H1 (cell line): ENCODE measurements at regions not wholly inside any gene's neighbourhood (a gene's known extent, or its start where the extent isn't known, plus 50 kb on each side); places are given as distances from the start of the nearest gene placed in this dataset.

Experiments used
- CTCF ChIA-PET: fragments of 300-600 bp; sonication (Branson Sonifier 250); formaldehyde crosslinking; loops from one replicate; lab custom pipeline; 2021; ENCODE audit not compliant: partially characterized antibody; lab: Charles Lee
- POLR2A ChIA-PET: fragments of 300-600 bp; sonication (Branson Sonifier 250); formaldehyde crosslinking; loops from one replicate; lab custom pipeline; 2021; ENCODE audit warnings: inconsistent platforms; ENCODE audit not compliant: partially characterized antibody; lab: Charles Lee
- DNase-seq, 2 experiments: peaks; one replicate each; pipeline versions ENCODE4 v3.0.0 to v3.0.0-alpha.2; 2010 to 2022; ENCODE audit warnings: low spot score in 2 of 2, low read depth in 1 of 2, mixed read lengths in 1 of 2
- FAIRE-seq: peaks from 2 replicates; lab custom pipeline; 2011; peaks lifted over from hg19 to GRCh38; lab: Jason Lieb, UNC
- H2AFZ ChIP-seq: 2 replicates; pipeline ENCODE4 v1.8.1; 2012; ENCODE audit warnings: low read length, inconsistent platforms
- H2AK5ac ChIP-seq: 2 replicates; pipeline ENCODE4 v1.6.1; 2013; ENCODE audit warnings: low read depth, low read length
- H2BK120ac ChIP-seq: replicated peaks from 2 replicates; pipeline ENCODE3; 2013; ENCODE audit warnings: low read depth, low read length, inconsistent platforms
- H2BK12ac ChIP-seq: 2 replicates; pipeline ENCODE4 v1.6.1; 2013; ENCODE audit warnings: low read depth, low read length
- H2BK15ac ChIP-seq: 2 replicates; pipeline ENCODE4 v1.6.1; 2013; ENCODE audit warnings: low read length
- H2BK20ac ChIP-seq: 2 replicates; pipeline ENCODE4 v1.6.1; 2013; ENCODE audit warnings: low read length
- H2BK5ac ChIP-seq: 2 replicates; pipeline ENCODE4 v1.6.1; 2013; ENCODE audit warnings: low read depth, low read length
- H3K14ac ChIP-seq: 2 replicates; pipeline ENCODE4 v1.6.1; 2013; ENCODE audit warnings: inconsistent platforms; ENCODE audit not compliant: insufficient read length
- H3K18ac ChIP-seq: 2 replicates; pipeline ENCODE4 v1.6.1; 2013; ENCODE audit warnings: low read length; ENCODE audit errors: extremely low read depth
- H3K23ac ChIP-seq: 2 replicates; pipeline ENCODE4 v1.6.1; 2013; ENCODE audit warnings: inconsistent platforms; ENCODE audit not compliant: insufficient read length
- H3K23me2 ChIP-seq: 2 replicates; pipeline ENCODE4 v1.6.1; 2013; ENCODE audit warnings: low read depth, low read length
- H3K27ac ChIP-seq: 2 replicates; pipeline ENCODE4 v1.6.1; 2011; ENCODE audit warnings: low read depth, low read length, inconsistent platforms
- H3K27me3 ChIP-seq, 4 experiments: replicated peaks in 1 of 4; 1 replicate in 1 of 4; 2 replicates in 3 of 4; pipeline versions ENCODE4 v1.6.1 to v1.8.1; 2011 to 2013; ENCODE audit warnings: low read length in 3 of 4, mild to moderate bottlenecking in 3 of 4, inconsistent platforms in 2 of 4, mixed read lengths in 2 of 4, moderate library complexity in 1 of 4; ENCODE audit not compliant: control insufficient read depth in 3 of 4, insufficient read depth in 3 of 4; ENCODE audit errors: extremely low read depth in 1 of 4
- H3K36me3 ChIP-seq, 4 experiments: 2 replicates each; pipeline versions ENCODE4 v1.6.1 to v1.8.1; 2011 to 2013; ENCODE audit warnings: mild to moderate bottlenecking in 4 of 4, low read length in 3 of 4, moderate library complexity in 2 of 4, control low read depth in 1 of 4, inconsistent platforms in 1 of 4; ENCODE audit not compliant: insufficient read depth in 4 of 4, control insufficient read depth in 2 of 4
- H3K4ac ChIP-seq: replicated peaks from 2 replicates; pipeline ENCODE3; 2013; ENCODE audit warnings: low read length, low read depth, mixed read lengths, inconsistent platforms; ENCODE audit not compliant: insufficient read length
- H3K4me1 ChIP-seq, 4 experiments: replicated peaks in 1 of 4; 1 replicate in 1 of 4; 2 replicates in 3 of 4; pipeline versions ENCODE4 v1.6.1 to v1.8.1; 2011 to 2013; ENCODE audit warnings: low read length in 3 of 4, inconsistent platforms in 2 of 4, mixed read lengths in 1 of 4; ENCODE audit not compliant: insufficient read depth in 4 of 4, control insufficient read depth in 3 of 4
- H3K4me2 ChIP-seq, 2 experiments: 2 replicates each; pipeline versions ENCODE4 v1.6.1 to v1.8.1; 2011 to 2013; ENCODE audit warnings: low read depth in 2 of 2, low read length in 2 of 2, control low read depth in 1 of 2, inconsistent platforms in 1 of 2, mild to moderate bottlenecking in 1 of 2; ENCODE audit not compliant: insufficient read depth in 1 of 2
- H3K4me3 ChIP-seq, 4 experiments: fragments of 200-600, 300-600 bp in 1 of 4; sonication (generic), shearing (Covaris generic), sonication (Bioruptor Twin) in 1 of 4; 2 replicates each; pipeline versions ENCODE4 v1.5.1 to v1.8.1; 2011 to 2016; ENCODE audit warnings: low read length in 4 of 4, low read depth in 3 of 4, control low read depth in 2 of 4, inconsistent platforms in 2 of 4, mild to moderate bottlenecking in 2 of 4, mixed read lengths in 1 of 4, moderate library complexity in 1 of 4; ENCODE audit not compliant: insufficient read depth in 2 of 4; ENCODE audit errors: extremely low read depth in 1 of 4
- H3K56ac ChIP-seq: replicated peaks from 2 replicates; pipeline ENCODE3; 2013; ENCODE audit warnings: low read depth, mild to moderate bottlenecking, mixed read lengths, low read length, inconsistent platforms; ENCODE audit not compliant: insufficient read length
- H3K79me1 ChIP-seq: 2 replicates; pipeline ENCODE4 v1.6.1; 2013; ENCODE audit warnings: low read depth, low read length, control low read depth
- H3K79me2 ChIP-seq, 2 experiments: 2 replicates each; pipeline versions ENCODE4 v1.6.1 to v1.8.1; 2012 to 2013; ENCODE audit warnings: low read length in 2 of 2, mild to moderate bottlenecking in 2 of 2, inconsistent platforms in 1 of 2; ENCODE audit not compliant: insufficient read depth in 2 of 2, control insufficient read depth in 1 of 2
- H3K9ac ChIP-seq, 4 experiments: replicated peaks in 1 of 4; 1 replicate in 1 of 4; 2 replicates in 3 of 4; pipeline versions ENCODE4 v1.6.1 to v1.8.1; 2011 to 2013; ENCODE audit warnings: low read depth in 3 of 4, low read length in 3 of 4, control low read depth in 2 of 4, mild to moderate bottlenecking in 2 of 4, moderate library complexity in 2 of 4, inconsistent platforms in 1 of 4; ENCODE audit errors: extremely low read depth in 1 of 4
- H3K9me3 ChIP-seq, 2 experiments: 2 replicates each; pipeline versions ENCODE4 v1.6.1 to v1.8.1; 2012 to 2013; ENCODE audit warnings: mild to moderate bottlenecking in 2 of 2, moderate library complexity in 2 of 2, control low read depth in 1 of 2, inconsistent platforms in 1 of 2, low read depth in 1 of 2, low read length in 1 of 2, mixed read lengths in 1 of 2; ENCODE audit not compliant: insufficient read depth in 2 of 2
- H4K20me1 ChIP-seq, 2 experiments: replicated peaks in 1 of 2; 2 replicates each; pipeline versions ENCODE3 to v1.8.1; 2011 to 2013; ENCODE audit warnings: inconsistent platforms in 2 of 2, low read length in 2 of 2, mild to moderate bottlenecking in 1 of 2; ENCODE audit not compliant: insufficient read depth in 2 of 2, control insufficient read depth in 1 of 2
- H4K5ac ChIP-seq: 2 replicates; pipeline ENCODE4 v1.6.1; 2013; ENCODE audit warnings: low read length, low read depth, mixed read lengths, inconsistent platforms; ENCODE audit not compliant: insufficient read length
- H4K8ac ChIP-seq: 2 replicates; pipeline ENCODE4 v1.8.0; 2013; ENCODE audit warnings: mild to moderate bottlenecking, moderate library complexity, low read length, inconsistent platforms; ENCODE audit not compliant: insufficient read depth; ENCODE audit errors: extremely low read depth
- H4K91ac ChIP-seq: replicated peaks from 2 replicates; pipeline ENCODE3; 2013; ENCODE audit warnings: low read length, mixed read lengths, inconsistent platforms; ENCODE audit not compliant: insufficient read length
- ASH2L ChIP-seq: fragments of 200-600, 300-600 bp; sonication (generic); IDR thresholded peaks from one replicate; pipeline ENCODE4 v1.7.1; 2017; ENCODE audit warnings: low read length
- BACH1 ChIP-seq: IDR thresholded peaks from 2 replicates; pipeline ENCODE4 v1.6.1; 2012; ENCODE audit warnings: low read length, improper control_type of control experiment
- BRCA1 ChIP-seq: IDR thresholded peaks from 2 replicates; pipeline ENCODE4 v1.6.1; 2012; ENCODE audit warnings: low read depth, low read length, improper control_type of control experiment
- EGR1 ChIP-seq: IDR thresholded peaks from 2 replicates; pipeline ENCODE4 v1.6.1; 2011; ENCODE audit warnings: low read depth, low read length, borderline replicate concordance
- HDAC2 ChIP-seq, 2 experiments: fragments of 300-600 bp in 1 of 2; sonication (generic) in 1 of 2; IDR thresholded peaks; 2 replicates each; pipeline ENCODE4 v1.6.1; 2011 to 2012; ENCODE audit warnings: low read depth in 2 of 2, low read length in 2 of 2, mild to moderate bottlenecking in 2 of 2, moderate library complexity in 2 of 2, borderline replicate concordance in 1 of 2, inconsistent platforms in 1 of 2
- JUND ChIP-seq: IDR thresholded peaks from 2 replicates; pipeline ENCODE4 v1.6.1; 2011; ENCODE audit warnings: mild to moderate bottlenecking, improper control_type of control experiment, low read length
- KDM4A ChIP-seq: IDR thresholded peaks from one replicate; pipeline ENCODE4 v1.7.1; 2012; ENCODE audit warnings: low read depth, mild to moderate bottlenecking, moderate library complexity, low read length, inconsistent platforms; ENCODE audit not compliant: severe bottlenecking
- KDM5A ChIP-seq: fragments of 200-600 bp; IDR thresholded peaks from 2 replicates; pipeline ENCODE4 v1.7.1; 2012; ENCODE audit warnings: mild to moderate bottlenecking, low read length, inconsistent platforms, mixed read lengths
- NRF1 ChIP-seq: IDR thresholded peaks from 2 replicates; pipeline ENCODE4 v1.6.1; 2011; ENCODE audit warnings: mild to moderate bottlenecking, low read depth, low read length, improper control_type of control experiment
- SUZ12 ChIP-seq: fragments of 200-600 bp; sonication (generic); IDR thresholded peaks from 2 replicates; pipeline ENCODE4 v1.6.1; 2012; ENCODE audit warnings: mild to moderate bottlenecking, inconsistent platforms, low read length, moderate library complexity, mixed read lengths
- WGBS, 2 experiments: shearing (Covaris generic) in 1 of 2; methylation state at CpG; one replicate each; pipeline versions ENCODE4 v1.1.6 to v1.1.7; 2013 to 2015; ENCODE audit warnings: low lambda C conversion rate in 2 of 2, mixed read lengths in 2 of 2, inconsistent platforms in 1 of 2, low coverage in 1 of 2, missing lambda C conversion rate in 1 of 2; ENCODE audit not compliant: insufficient replicate concordance in 2 of 2, insufficient coverage in 1 of 2, insufficient read length in 1 of 2; ENCODE audit errors: extremely low coverage in 1 of 2, missing lambda C conversion rate in 1 of 2; 5-methylcytosine and 5-hydroxymethylcytosine counted together
- TF ChIP-seq, protein P1 (sequence below): IDR thresholded peaks from 2 replicates; pipeline ENCODE4 v1.6.1; 2012; ENCODE audit warnings: inconsistent platforms

DNA sequence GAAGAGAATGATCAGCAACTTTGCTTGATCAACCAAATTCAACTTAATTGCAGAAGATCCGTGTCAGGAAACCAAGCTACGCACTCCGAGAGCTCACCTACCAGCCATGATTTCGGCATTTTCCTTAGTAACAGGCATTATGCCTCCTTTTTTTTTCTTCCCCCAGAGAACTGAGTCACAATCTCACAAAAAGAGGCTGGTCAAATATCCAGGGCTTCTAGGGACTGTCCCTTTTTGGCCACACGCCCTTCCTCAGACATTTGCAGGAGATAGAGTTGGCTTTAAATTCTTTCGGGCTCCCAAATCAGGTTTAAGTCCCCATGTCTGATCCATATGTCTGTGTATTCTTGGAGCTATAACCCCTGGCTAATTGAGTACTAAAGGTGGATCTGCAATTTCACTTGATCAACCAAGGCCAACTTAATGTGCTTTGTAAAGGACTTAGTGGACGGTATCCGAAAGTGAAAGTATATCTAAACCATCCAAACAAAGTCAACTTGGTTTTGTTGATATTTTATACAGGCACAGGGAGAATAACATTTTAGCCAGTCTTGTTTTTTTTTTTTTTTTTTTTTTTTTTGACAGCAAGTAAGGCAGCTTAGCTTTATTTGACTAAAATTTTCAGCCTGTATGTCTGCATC is 100.8 kb upstream of the TBCA start:
- CTCF ChIA-PET = interaction anchor here (1.5 kb wide), 2 partner anchors 8 to 131 kb away, joined by 5 to 11 read pairs; no protein-coding TSS in a partner anchor
- Histone ChIP-seq H2BK12ac (no peak overlapping the region), H4K20me1 (no peaks in the 10 kb centered on the region), H2AK5ac (no peak overlapping the region), H3K23me2 (no peaks in the 10 kb centered on the region), H4K8ac (no peak overlapping the region), H3K4me2 (no peak overlapping the region), H3K4me3 (no peak overlapping the region), H2BK15ac (no peak overlapping the region), H3K79me1 (no peaks in the 10 kb centered on the region), H3K36me3 (no peaks in the 10 kb centered on the region), H3K9ac (no peak overlapping the region), H3K27ac (no peak overlapping the region), H3K27me3 (no peaks in the 10 kb centered on the region), H4K91ac (no peak overlapping the region), H3K4me1 (no peaks in the 10 kb centered on the region; a peak in 1 of 7 replicates), H3K23ac (no peak overlapping the region), H2BK5ac (no peak overlapping the region), H2BK120ac (no peak overlapping the region), H4K5ac (no peak overlapping the region), H3K4ac (no peak overlapping the region), H3K79me2 (no peaks in the 10 kb centered on the region), H2AFZ (0 out of 2 replicates have a peak overlapping the region, but pooled peaks have one; percentile 58), H3K18ac (no peak overlapping the region), H3K9me3 (no peaks in the 10 kb centered on the region), H3K56ac (no peak overlapping the region), H2BK20ac (no peak overlapping the region), H3K14ac (no peak overlapping the region)
- WGBS, 2 experiments = 95% methylated on average over 8 of the region's 8 CpGs; no CpG with 5 or more reads in 1 of the 2 experiments
- no peak for FAIRE-seq
- POLR2A ChIA-PET = no interaction called here
- no peak for DNase-seq
- TF ChIP-seq ASH2L (no peak), EGR1 (no peak), JUND (no peak), BRCA1 (no peak), SUZ12 (no peak), NRF1 (no peak), KDM5A (no peak), KDM4A (no peak), BACH1 (no peak), HDAC2 (IDR thresholded peaks at IDR 0.05; ENCODE audit: borderline replicate concordance in 1 of 2, low read depth in 2 of 2, low read length in 2 of 2) (no peak)
- TF ChIP-seq, protein P1, sequence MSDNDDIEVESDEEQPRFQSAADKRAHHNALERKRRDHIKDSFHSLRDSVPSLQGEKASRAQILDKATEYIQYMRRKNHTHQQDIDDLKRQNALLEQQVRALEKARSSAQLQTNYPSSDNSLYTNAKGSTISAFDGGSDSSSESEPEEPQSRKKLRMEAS = no peak
